ENCODE measurements at regions not wholly inside any gene's neighbourhood (a gene's known extent, or its start where the extent isn't known, plus 50 kb on each side); places are given as distances from the start of the nearest gene placed in this dataset.
"Not testable (repeated sequence)": the region's sequence is repeated elsewhere in the genome, so short reads cannot be mapped to it uniquely, and the experiment has no call there.

- no peaks in the 10 kb centered on the region for H3K9me3 ChIP-seq (ENCODE audit: severe bottlenecking)
- ATAC-seq (ENCODE audit: low read depth) (no peak), DNase-seq (ENCODE audit: low spot score) (no peak)
- H3K27me3 ChIP-seq (ENCODE audit: insufficient read depth, poor library complexity, severe bottlenecking) = no peaks in the 10 kb centered on the region
- no peak overlapping the region for H3K4me3 ChIP-seq (ENCODE audit: severe bottlenecking)
- H3K4me1 ChIP-seq (ENCODE audit: insufficient read depth, poor library complexity, severe bottlenecking) = no peaks in the 10 kb centered on the region
- TF ChIP-seq, protein P1, sequence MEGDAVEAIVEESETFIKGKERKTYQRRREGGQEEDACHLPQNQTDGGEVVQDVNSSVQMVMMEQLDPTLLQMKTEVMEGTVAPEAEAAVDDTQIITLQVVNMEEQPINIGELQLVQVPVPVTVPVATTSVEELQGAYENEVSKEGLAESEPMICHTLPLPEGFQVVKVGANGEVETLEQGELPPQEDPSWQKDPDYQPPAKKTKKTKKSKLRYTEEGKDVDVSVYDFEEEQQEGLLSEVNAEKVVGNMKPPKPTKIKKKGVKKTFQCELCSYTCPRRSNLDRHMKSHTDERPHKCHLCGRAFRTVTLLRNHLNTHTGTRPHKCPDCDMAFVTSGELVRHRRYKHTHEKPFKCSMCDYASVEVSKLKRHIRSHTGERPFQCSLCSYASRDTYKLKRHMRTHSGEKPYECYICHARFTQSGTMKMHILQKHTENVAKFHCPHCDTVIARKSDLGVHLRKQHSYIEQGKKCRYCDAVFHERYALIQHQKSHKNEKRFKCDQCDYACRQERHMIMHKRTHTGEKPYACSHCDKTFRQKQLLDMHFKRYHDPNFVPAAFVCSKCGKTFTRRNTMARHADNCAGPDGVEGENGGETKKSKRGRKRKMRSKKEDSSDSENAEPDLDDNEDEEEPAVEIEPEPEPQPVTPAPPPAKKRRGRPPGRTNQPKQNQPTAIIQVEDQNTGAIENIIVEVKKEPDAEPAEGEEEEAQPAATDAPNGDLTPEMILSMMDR (IDR thresholded peaks at IDR 0.05; ENCODE audit: poor library complexity, severe bottlenecking) = no peak
- H3K36me3 ChIP-seq (ENCODE audit: low read depth) = no peaks in the 10 kb centered on the region
- no peak overlapping the region for H3K27ac ChIP-seq (ENCODE audit: poor library complexity, severe bottlenecking)
Measured at GRCh38 chr9:25121811-25122210, 556.4 kb downstream of the TUSC1 start.

DNA sequence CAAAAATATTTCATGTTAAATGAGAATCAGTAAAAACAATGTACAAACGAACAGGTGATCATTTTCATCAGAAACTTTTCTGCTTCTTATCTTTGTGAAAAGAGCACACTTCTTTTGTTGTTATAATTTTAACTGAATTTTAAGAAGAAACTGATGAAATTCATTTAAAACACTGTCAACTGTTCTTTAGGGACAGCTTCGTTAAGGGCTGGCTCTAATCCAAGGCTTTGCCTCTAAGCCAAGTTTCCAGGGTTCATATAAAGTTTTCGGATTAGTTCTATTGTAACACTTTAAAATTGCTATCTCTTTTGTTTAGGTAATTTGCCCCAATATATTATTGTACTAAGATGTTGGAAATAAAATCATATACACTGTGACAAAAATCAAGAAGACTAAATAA lies 559.2 kb downstream of the TUSC1 start:
- Histone ChIP-seq H3K4me1 (ENCODE audit: insufficient read depth, poor library complexity, severe bottlenecking) (no peaks in the 10 kb centered on the region), H3K27me3 (ENCODE audit: insufficient read depth, poor library complexity, severe bottlenecking) (no peaks in the 10 kb centered on the region), H3K9me3 (ENCODE audit: severe bottlenecking) (no peaks in the 10 kb centered on the region), H3K4me3 (ENCODE audit: severe bottlenecking) (no peak overlapping the region), H3K36me3 (ENCODE audit: low read depth) (no peaks in the 10 kb centered on the region), H3K27ac (ENCODE audit: poor library complexity, severe bottlenecking) (no peak overlapping the region)
- TF ChIP-seq, protein P1 (IDR thresholded peaks at IDR 0.05; ENCODE audit: poor library complexity, severe bottlenecking) = no peak
- ATAC-seq (ENCODE audit: low read depth) = no peak
- no peak for DNase-seq (ENCODE audit: low spot score)

GRCh38 chr9:25117791-25118190 lies 560.5 kb downstream of the TUSC1 start:
- no peaks in the 10 kb centered on the region for H3K4me1 ChIP-seq (ENCODE audit: insufficient read depth, poor library complexity, severe bottlenecking)
- TF ChIP-seq, protein P1 (IDR thresholded peaks at IDR 0.05; ENCODE audit: poor library complexity, severe bottlenecking) = no peak
- H3K27ac ChIP-seq (ENCODE audit: poor library complexity, severe bottlenecking) = no peak overlapping the region
- DNase-seq (ENCODE audit: low spot score) = no peak
- no peaks in the 10 kb centered on the region for H3K27me3 ChIP-seq (ENCODE audit: insufficient read depth, poor library complexity, severe bottlenecking)
- H3K4me3 ChIP-seq (ENCODE audit: severe bottlenecking) = no peak overlapping the region
- no peaks in the 10 kb centered on the region for H3K9me3 ChIP-seq (ENCODE audit: severe bottlenecking)
- H3K36me3 ChIP-seq (ENCODE audit: low read depth) = no peaks in the 10 kb centered on the region
- no peak for ATAC-seq (ENCODE audit: low read depth)

- H3K36me3 ChIP-seq (ENCODE audit: low read depth); H3K4me3 ChIP-seq (ENCODE audit: severe bottlenecking); H3K27ac ChIP-seq (ENCODE audit: poor library complexity, severe bottlenecking); H3K4me1 ChIP-seq (ENCODE audit: insufficient read depth, poor library complexity, severe bottlenecking); DNase-seq (ENCODE audit: low spot score); H3K9me3 ChIP-seq (ENCODE audit: severe bottlenecking); H3K27me3 ChIP-seq (ENCODE audit: insufficient read depth, poor library complexity, severe bottlenecking); ATAC-seq (ENCODE audit: low read depth): not testable (repeated sequence)
Measured at GRCh38 chr9:25102204-25102603, 556.5 kb upstream of the IZUMO3 start.

- H3K4me3 ChIP-seq (ENCODE audit: severe bottlenecking) = no peak overlapping the region
- H3K27ac ChIP-seq (ENCODE audit: poor library complexity, severe bottlenecking) = no peak overlapping the region
- H3K27me3 ChIP-seq (ENCODE audit: insufficient read depth, poor library complexity, severe bottlenecking) = peaks cover 3% of the 10 kb centered on the region
- ATAC-seq (ENCODE audit: low read depth) (no peak), DNase-seq (ENCODE audit: low spot score) (no peak)
- H3K9me3 ChIP-seq (ENCODE audit: severe bottlenecking) = no peaks in the 10 kb centered on the region
- TF ChIP-seq, protein P1 (IDR thresholded peaks at IDR 0.05; ENCODE audit: poor library complexity, severe bottlenecking) = no peak
- H3K4me1 ChIP-seq (ENCODE audit: insufficient read depth, poor library complexity, severe bottlenecking) = no peaks in the 10 kb centered on the region
- no peaks in the 10 kb centered on the region for H3K36me3 ChIP-seq (ENCODE audit: low read depth)
Measured at GRCh38 chr9:25094518-25094917, 548.8 kb upstream of the IZUMO3 start.

Measured in RWPE2 (cell line).